ENCODE measurements at regions not wholly inside any gene's neighbourhood (a gene's known extent, or its start where the extent isn't known, plus 50 kb on each side); places are given as distances from the start of the nearest gene placed in this dataset.

DNA sequence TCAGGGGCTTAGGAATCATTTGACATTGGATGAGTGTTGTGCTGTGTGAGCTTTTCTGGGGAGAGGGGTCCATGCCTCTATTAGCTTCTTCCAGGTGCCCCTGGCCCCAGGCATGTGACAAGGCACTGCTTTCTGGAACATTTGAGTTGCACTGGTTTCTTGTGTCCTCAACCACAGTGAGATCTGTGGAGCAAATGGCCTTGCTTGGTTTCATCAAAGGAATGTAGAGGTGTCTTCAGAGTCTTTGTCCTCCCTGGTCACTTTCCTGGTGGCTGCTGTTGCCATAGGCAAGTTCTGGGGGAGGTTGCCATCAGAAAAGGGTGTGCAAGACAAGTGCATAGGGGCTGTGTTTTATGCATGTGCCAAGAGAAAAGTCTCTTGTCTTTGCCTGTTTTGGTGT, 157.5 kb downstream of the MACROH2A1 start:
- TF ChIP-seq RAD51 (IDR thresholded peaks at IDR 0.05; ENCODE audit: borderline replicate concordance) (no peak), NR3C1 (CRISPR knock-in tag; IDR thresholded peaks at IDR 0.05) (no peak), ZZZ3 (CRISPR knock-in tag; IDR thresholded peaks at IDR 0.05; ENCODE audit: borderline replicate concordance) (no peak)

Measured in HepG2 (cell line).